ENCODE measurements at regions not wholly inside any gene's neighbourhood (a gene's known extent, or its start where the extent isn't known, plus 50 kb on each side); places are given as distances from the start of the nearest gene placed in this dataset.

- no peak for DNase-seq (ENCODE audit: low read depth in 4 of 4, low spot score in 2 of 4)
Measured at GRCh38 chr2:117745537-117745936, 69.0 kb upstream of the DDX18 start.

DNA sequence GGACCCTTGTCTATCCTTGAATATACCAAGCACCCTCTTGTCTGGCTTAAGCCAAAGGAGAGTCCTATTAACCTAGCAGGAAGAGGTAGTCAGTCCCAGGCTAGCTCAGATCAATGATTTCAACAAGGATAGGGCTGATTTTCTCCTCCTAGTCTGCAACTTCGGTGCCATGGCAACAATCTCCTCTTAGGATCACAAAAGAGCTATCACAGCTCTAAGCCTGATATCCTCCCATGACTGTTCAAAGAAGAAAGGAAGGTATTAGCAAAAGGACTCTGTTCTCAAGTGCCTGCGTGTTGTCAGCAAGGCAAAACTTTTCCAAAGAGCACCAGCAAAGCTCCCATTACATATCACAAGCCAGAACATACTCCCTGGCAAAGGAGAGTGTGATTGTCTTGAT lies 58.7 kb upstream of the DDX18 start:
- DNase-seq (ENCODE audit: low read depth in 4 of 4, low spot score in 2 of 4), result no peak

DNA sequence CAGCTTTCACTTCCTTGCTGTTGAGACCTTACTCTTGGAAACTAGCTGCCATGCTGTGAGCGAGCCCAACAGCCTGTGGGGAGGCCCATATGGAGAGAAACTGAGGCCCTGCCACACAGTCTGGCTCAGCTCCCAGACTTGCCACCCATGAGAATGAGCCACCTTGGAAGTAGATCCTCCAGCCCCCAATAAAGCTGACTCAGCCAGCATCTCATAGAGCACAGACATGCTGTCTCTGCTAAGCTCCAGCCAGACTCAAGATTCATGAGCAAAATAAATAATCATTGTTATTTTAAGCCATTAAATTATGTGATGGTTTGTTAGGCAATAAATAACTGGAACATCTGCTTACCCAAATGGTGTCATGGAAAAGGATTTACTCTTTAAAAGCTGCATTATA lies 53.6 kb upstream of the DDX18 start:
- no peak for DNase-seq (ENCODE audit: low read depth in 4 of 4, low spot score in 2 of 4)

DNA sequence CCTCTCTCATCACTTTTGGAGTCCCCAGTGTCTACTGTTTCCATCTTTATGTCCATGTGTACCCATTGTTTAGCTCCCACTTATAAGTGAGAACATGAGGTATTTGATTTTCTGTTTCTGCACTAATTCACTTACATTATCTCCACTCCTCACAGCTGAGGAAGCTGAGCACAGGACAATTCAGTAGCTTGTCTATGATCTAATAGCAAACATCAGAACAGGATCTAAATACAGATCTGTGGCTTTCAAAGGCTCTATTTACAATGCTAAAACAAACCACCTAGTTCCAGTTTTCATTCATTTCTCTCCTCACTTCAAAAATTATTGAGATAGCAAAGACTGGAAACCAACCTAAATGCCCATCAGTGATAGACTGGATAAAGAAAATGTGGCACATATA lies 52.0 kb upstream of the DDX18 start:
- no peak for DNase-seq (ENCODE audit: low read depth in 4 of 4, low spot score in 2 of 4)

- no peak for DNase-seq (ENCODE audit: low read depth in 4 of 4, low spot score in 2 of 4)
Measured at GRCh38 chr2:117763804-117764203, 50.7 kb upstream of the DDX18 start.

All from left renal cortex interstitium (tissue), 4 donors.